MM.1S (cell line): ENCODE measurements at regions not wholly inside any gene's neighbourhood (a gene's known extent, or its start where the extent isn't known, plus 50 kb on each side); places are given as distances from the start of the nearest gene placed in this dataset.

Experiments used
- DNase-seq: peaks from one replicate; pipeline ENCODE4 v3.0.0-alpha.2; 2015
- H2AFZ ChIP-seq: fragments of 300-600 bp; sonication (generic); 2 replicates; pipeline ENCODE4 v1.6.0; 2016; ENCODE audit warnings: antibody characterized with exemption, low read length
- H3F3A ChIP-seq: fragments of 300-600 bp; sonication (generic); 2 replicates; pipeline ENCODE4 v1.6.1; 2016; ENCODE audit warnings: mild to moderate bottlenecking, antibody characterized with exemption, low read length, moderate library complexity, mixed read lengths; ENCODE audit not compliant: insufficient read depth
- H3K27ac ChIP-seq: fragments of 300-600 bp; sonication (generic); 2 replicates; pipeline ENCODE4 v1.5.1; 2016; ENCODE audit warnings: mild to moderate bottlenecking, low read length
- H3K27me3 ChIP-seq: fragments of 300-600 bp; sonication (generic); replicated peaks from 2 replicates; pipeline ENCODE4 v1.6.0; 2016; ENCODE audit warnings: low read length; ENCODE audit not compliant: insufficient read depth
- H3K36me3 ChIP-seq: fragments of 300-600 bp; sonication (generic); replicated peaks from 2 replicates; pipeline ENCODE4 v1.6.1; 2016; ENCODE audit warnings: mild to moderate bottlenecking, low read length, mixed read lengths; ENCODE audit not compliant: insufficient read depth
- H3K4me1 ChIP-seq: fragments of 300-600 bp; sonication (generic); 2 replicates; pipeline ENCODE4 v1.6.1; 2016; ENCODE audit warnings: low read length, mixed read lengths
- H3K4me2 ChIP-seq: fragments of 300-600 bp; sonication (generic); 2 replicates; pipeline ENCODE4 v1.6.0; 2016; ENCODE audit warnings: low read depth, low read length
- H3K4me3 ChIP-seq: fragments of 300-600 bp; sonication (generic); 2 replicates; pipeline ENCODE4 v1.5.1; 2016; ENCODE audit warnings: low read length, mixed read lengths
- H3K79me2 ChIP-seq: fragments of 300-600 bp; sonication (generic); 2 replicates; pipeline ENCODE4 v1.6.1; 2016; ENCODE audit warnings: mixed run types, low read length, mixed read lengths
- H3K9ac ChIP-seq: fragments of 300-600 bp; sonication (generic); 2 replicates; pipeline ENCODE4 v1.6.1; 2016; ENCODE audit warnings: low read length, mixed read lengths
- H3K9me2 ChIP-seq: fragments of 300-600 bp; sonication (generic); replicated peaks from 2 replicates; pipeline ENCODE4 v1.6.1; 2016; ENCODE audit warnings: mild to moderate bottlenecking, low read length, mixed read lengths; ENCODE audit not compliant: insufficient read depth
- H3K9me3 ChIP-seq: fragments of 300-600 bp; sonication (generic); replicated peaks from 2 replicates; pipeline ENCODE4 v1.6.1; 2016; ENCODE audit warnings: mild to moderate bottlenecking, low read length, mixed read lengths; ENCODE audit not compliant: insufficient read depth
- H4K20me1 ChIP-seq: fragments of 300-600 bp; sonication (generic); 2 replicates; pipeline ENCODE4 v1.6.1; 2016; ENCODE audit warnings: mild to moderate bottlenecking, low read length, moderate library complexity, mixed read lengths; ENCODE audit not compliant: insufficient read depth
- CTCF ChIP-seq: fragments of 300-600 bp; sonication (generic); IDR thresholded peaks from 2 replicates; pipeline ENCODE4 v1.5.1; 2016; ENCODE audit warnings: antibody characterized with exemption, low read length, mixed read lengths
- EZH2 ChIP-seq: fragments of 300-600 bp; sonication (generic); optimal IDR thresholded peaks from 2 replicates; pipeline ENCODE3; 2017; ENCODE audit warnings: low read depth, mild to moderate bottlenecking, antibody characterized with exemption, low read length, mixed read lengths
- EZH2phosphoT487 ChIP-seq: fragments of 300-600 bp; sonication (generic); IDR thresholded peaks from 2 replicates; pipeline ENCODE4 v1.6.1; 2018; ENCODE audit warnings: antibody characterized with exemption, low read length

- no peaks in the 10 kb centered on the region for H3K9me2 ChIP-seq
- no peaks in the 10 kb centered on the region for H3F3A ChIP-seq
- no peak overlapping the region for H2AFZ ChIP-seq
- H3K36me3 ChIP-seq, result no peaks in the 10 kb centered on the region
- H3K9me3 ChIP-seq, result no peaks in the 10 kb centered on the region
- H4K20me1 ChIP-seq, result no peaks in the 10 kb centered on the region
- H3K4me2 ChIP-seq, result no peak overlapping the region
- no peak overlapping the region for H3K4me3 ChIP-seq
- no peak overlapping the region for H3K27ac ChIP-seq
- no peak for TF ChIP-seq EZH2phosphoT487
- TF ChIP-seq EZH2, result no peak
- no peak for TF ChIP-seq CTCF
- H3K9ac ChIP-seq, result no peak overlapping the region
- no peak for DNase-seq
- H3K4me1 ChIP-seq, result no peaks in the 10 kb centered on the region
- no peaks in the 10 kb centered on the region for H3K79me2 ChIP-seq
- no peaks in the 10 kb centered on the region for H3K27me3 ChIP-seq
Observed at GRCh38 chr9:107855164-107855563, 365.6 kb upstream of the KLF4 start.

GRCh38 chr9:107853461-107853860 is 363.9 kb upstream of the KLF4 start:
- Histone ChIP-seq H3K36me3 (no peaks in the 10 kb centered on the region), H3K4me3 (no peak overlapping the region), H3F3A (no peaks in the 10 kb centered on the region), H3K9me3 (no peaks in the 10 kb centered on the region), H2AFZ (no peak overlapping the region), H3K79me2 (no peaks in the 10 kb centered on the region), H3K27ac (no peak overlapping the region), H4K20me1 (no peaks in the 10 kb centered on the region), H3K4me1 (no peaks in the 10 kb centered on the region), H3K4me2 (no peak overlapping the region), H3K9ac (no peak overlapping the region), H3K27me3 (no peaks in the 10 kb centered on the region), H3K9me2 (no peaks in the 10 kb centered on the region)
- TF ChIP-seq EZH2phosphoT487, result no peak
- DNase-seq, result no peak

- Histone ChIP-seq H3K27ac (no peak overlapping the region), H3F3A (no peaks in the 10 kb centered on the region), H3K4me2 (no peak overlapping the region), H3K9me2 (no peaks in the 10 kb centered on the region), H3K4me3 (no peak overlapping the region), H3K9ac (no peak overlapping the region), H3K36me3 (no peaks in the 10 kb centered on the region), H3K4me1 (no peaks in the 10 kb centered on the region), H2AFZ (no peak overlapping the region), H3K27me3 (no peaks in the 10 kb centered on the region), H3K79me2 (no peaks in the 10 kb centered on the region), H4K20me1 (no peaks in the 10 kb centered on the region), H3K9me3 (no peaks in the 10 kb centered on the region)
- no peak for DNase-seq
- TF ChIP-seq CTCF (no peak), EZH2phosphoT487 (no peak), EZH2 (no peak)
Observed at GRCh38 chr9:107852891-107853290, 363.3 kb upstream of the KLF4 start.

- Histone ChIP-seq H3F3A (no peaks in the 10 kb centered on the region), H3K27me3 (no peaks in the 10 kb centered on the region), H3K4me2 (no peak overlapping the region), H2AFZ (no peak overlapping the region), H3K9me2 (no peaks in the 10 kb centered on the region), H3K9me3 (no peaks in the 10 kb centered on the region), H3K27ac (no peak overlapping the region), H3K9ac (no peak overlapping the region), H3K4me1 (no peaks in the 10 kb centered on the region), H3K36me3 (no peaks in the 10 kb centered on the region), H4K20me1 (no peaks in the 10 kb centered on the region), H3K79me2 (no peaks in the 10 kb centered on the region), H3K4me3 (no peak overlapping the region)
- TF ChIP-seq CTCF (no peak), EZH2 (no peak), EZH2phosphoT487 (no peak)
- DNase-seq, result no peak
Observed at GRCh38 chr9:107850653-107851052, 361.1 kb upstream of the KLF4 start.
